ENCODE measurements at regions not wholly inside any gene's neighbourhood (a gene's known extent, or its start where the extent isn't known, plus 50 kb on each side); places are given as distances from the start of the nearest gene placed in this dataset.

DNA sequence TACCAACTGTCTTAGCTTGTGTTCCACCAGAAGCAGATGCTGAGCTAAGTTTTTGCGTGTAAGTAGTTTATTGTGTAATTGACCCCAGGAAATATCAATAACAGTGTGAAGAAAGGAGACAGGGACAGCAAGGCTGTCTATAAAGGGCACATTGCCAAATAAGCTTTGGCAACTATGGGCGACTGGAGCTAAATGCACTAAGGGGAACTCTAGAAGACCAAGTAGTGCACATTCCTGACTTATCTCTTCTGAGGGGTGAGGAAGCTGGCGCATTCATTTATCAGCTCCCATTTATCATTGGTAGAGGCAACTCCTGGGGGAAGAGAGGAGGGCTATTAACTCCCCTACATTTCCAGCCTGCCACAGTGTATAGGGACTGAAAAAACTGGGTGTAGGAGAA is 135.0 kb downstream of the DLEU7 start:
- TF ChIP-seq CTCF (IDR thresholded peaks at IDR 0.05; ENCODE audit: insufficient read depth, missing control alignments) = no peak
- FAIRE-seq (no peak), DNase-seq (ENCODE audit: insufficient read length, low spot score) (no peak)

GRCh38 chr13:50709058-50709457 is 134.4 kb downstream of the DLEU7 start:
- DNase-seq (ENCODE audit: insufficient read length, low spot score) = no peak
- TF ChIP-seq CTCF (IDR thresholded peaks at IDR 0.05; ENCODE audit: insufficient read depth, missing control alignments) = no peak
- FAIRE-seq = no peak

DNA sequence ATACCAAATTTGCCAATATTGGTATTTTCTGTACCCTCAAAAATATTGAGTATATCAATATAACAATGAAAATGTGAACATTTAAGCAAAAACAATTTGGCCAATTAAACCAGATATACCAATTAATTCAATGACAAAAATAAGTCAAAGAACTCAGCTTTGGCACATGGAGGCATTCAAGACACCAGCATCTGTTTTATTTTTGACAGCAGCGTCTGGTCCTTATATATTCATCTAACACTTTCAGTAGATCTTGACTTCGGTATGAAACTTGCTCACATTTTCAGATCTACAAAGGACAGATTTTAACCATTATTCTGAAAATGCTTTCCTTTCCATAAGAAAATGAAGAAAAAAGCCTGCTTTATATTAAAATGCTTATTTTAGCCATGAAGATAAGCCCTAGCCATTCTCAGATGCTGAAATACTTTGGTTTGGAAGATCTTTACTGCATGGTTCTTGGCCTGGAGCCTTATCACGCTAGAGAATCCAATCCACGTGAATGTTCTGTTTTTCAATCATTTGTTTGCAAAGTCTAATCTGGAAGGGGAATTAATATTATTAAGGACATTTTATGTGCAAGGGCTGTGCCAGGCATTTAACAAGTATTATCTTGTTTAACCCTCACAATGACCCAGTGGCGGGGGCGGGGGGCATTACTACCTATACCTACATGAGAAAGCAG is 132.2 kb downstream of the DLEU7 start:
- DNase-seq (ENCODE audit: insufficient read length, low spot score) (no peak), FAIRE-seq (no peak)
- no peak for TF ChIP-seq CTCF (IDR thresholded peaks at IDR 0.05; ENCODE audit: insufficient read depth, missing control alignments)

DNA sequence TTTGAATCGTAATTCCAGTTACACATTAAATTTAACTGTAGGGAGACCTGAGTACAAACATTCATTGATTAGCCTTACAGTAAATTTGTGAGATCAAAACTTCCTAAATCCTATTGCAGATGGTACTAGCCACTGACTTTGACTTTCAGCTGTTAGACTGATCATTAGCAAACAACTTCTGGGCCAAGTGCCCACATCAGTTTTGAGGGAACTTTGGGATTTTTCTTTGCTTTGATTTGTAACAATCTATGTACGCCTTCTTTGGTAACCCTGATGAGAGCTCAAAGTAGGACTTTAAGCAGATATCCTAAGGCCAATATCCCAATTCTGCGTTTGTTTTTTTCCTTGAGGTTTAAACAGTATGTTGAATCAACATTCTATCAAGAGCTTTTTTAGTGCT is 131.5 kb downstream of the DLEU7 start:
- no peak for DNase-seq (ENCODE audit: insufficient read length, low spot score)
- FAIRE-seq = no peak

GRCh38 chr13:50712456-50712855 is 131.0 kb downstream of the DLEU7 start:
- FAIRE-seq (peak; percentile 89), DNase-seq (ENCODE audit: insufficient read length, low spot score) (no peak)
- TF ChIP-seq CTCF (IDR thresholded peaks at IDR 0.05; ENCODE audit: insufficient read depth, missing control alignments) = no peak

More for the DNA sequence above, 131.5 kb downstream of the DLEU7 start:
- TF ChIP-seq CTCF (IDR thresholded peaks at IDR 0.05; ENCODE audit: insufficient read depth, missing control alignments) = no peak

- no peak for TF ChIP-seq CTCF (IDR thresholded peaks at IDR 0.05; ENCODE audit: insufficient read depth, missing control alignments)
- FAIRE-seq (no peak), DNase-seq (ENCODE audit: insufficient read length, low spot score) (peak; percentile 35)
Observed at GRCh38 chr13:50712881-50713280, 130.6 kb downstream of the DLEU7 start.

- FAIRE-seq (no peak), DNase-seq (ENCODE audit: insufficient read length, low spot score) (no peak)
- no peak for TF ChIP-seq CTCF (IDR thresholded peaks at IDR 0.05; ENCODE audit: insufficient read depth, missing control alignments)
Observed at GRCh38 chr13:50713523-50714248, 129.8 kb downstream of the DLEU7 start.

Measured in D721Med (cell line).